K562 (cell line): ENCODE measurements at regions not wholly inside any gene's neighbourhood (a gene's known extent, or its start where the extent isn't known, plus 50 kb on each side); places are given as distances from the start of the nearest gene placed in this dataset.

Experiments used
- ATAC-seq: fragments of 200-7000 bp; cut with Tn5 transposase; 3 replicates; pipeline ENCODE4 v1.9.1; 2020; ENCODE audit warnings: moderate library complexity
- BruUV-seq: library from RNA; stranded (reverse); fragments of 400-500 nt; replicated peaks from 2 replicates; lab custom pipeline; 2021; lab: Mats Ljungman, UMichigan
- CTCF ChIA-PET: fragments of 300-600 bp; formaldehyde crosslinking; extraction: SDS; loops from one replicate; lab custom pipeline; 2021; ENCODE audit warnings: low intra/inter-chr PET ratio; lab: Yijun Ruan, JAX
- POLR2A ChIA-PET: fragments of 300-600, 350-650 bp; sonication (Branson Sonifier 250); formaldehyde crosslinking; extraction: SDS; loops from one replicate; lab custom pipeline; 2021; ENCODE audit warnings: antibody characterized with exemption, inconsistent platforms; lab: Yijun Ruan, JAX
- DNase-seq, 4 experiments: peaks; one replicate each; pipeline versions ENCODE4 v3.0.0 to v3.0.0-alpha.2; 2011 to 2018; ENCODE audit warnings: low spot score in 3 of 4, mixed read lengths in 3 of 4; ENCODE audit errors: extremely low read depth in 1 of 4
- FAIRE-seq: peaks from 2 replicates; lab custom pipeline; 2011; peaks lifted over from hg19 to GRCh38; lab: Jason Lieb, UNC
- H2AFZ ChIP-seq: 2 replicates; pipeline ENCODE4 v1.6.0; 2011; ENCODE audit warnings: low read depth, low read length, control low read depth, inconsistent platforms
- H3K27ac ChIP-seq: fragments of 200-600 bp; 3 replicates; pipeline ENCODE4 v1.8.0; 2011; ENCODE audit warnings: low read depth, mild to moderate bottlenecking, control low read depth, inconsistent platforms, low read length, moderate library complexity, mixed read lengths; ENCODE audit errors: extremely low read depth
- H3K27me3 ChIP-seq, 2 experiments: fragments of 300-600 bp in 1 of 2; 2 replicates in 1 of 2; 3 replicates in 1 of 2; pipeline versions ENCODE4 v1.6.0 to v1.8.0; 2011; ENCODE audit warnings: inconsistent platforms in 2 of 2, low read length in 2 of 2, mild to moderate bottlenecking in 1 of 2, mixed read lengths in 1 of 2, moderate library complexity in 1 of 2; ENCODE audit not compliant: control insufficient read depth in 2 of 2, insufficient read depth in 2 of 2
- H3K36me3 ChIP-seq: fragments of 300-600 bp; 3 replicates; pipeline ENCODE4 v1.8.0; 2011; ENCODE audit warnings: mild to moderate bottlenecking, low read length, inconsistent platforms; ENCODE audit not compliant: control insufficient read depth, insufficient read depth
- H3K4me1 ChIP-seq, 2 experiments: fragments of 200-600 bp in 1 of 2; replicated peaks in 1 of 2; 2 replicates in 1 of 2; 3 replicates in 1 of 2; pipeline versions ENCODE4 v1.5.1 to v1.8.0; 2011; ENCODE audit warnings: inconsistent platforms in 2 of 2, low read length in 2 of 2, mild to moderate bottlenecking in 1 of 2, mixed read lengths in 1 of 2, moderate library complexity in 1 of 2; ENCODE audit not compliant: control insufficient read depth in 2 of 2, insufficient read depth in 2 of 2
- H3K4me2 ChIP-seq: 2 replicates; pipeline ENCODE4 v1.6.1; 2011; ENCODE audit warnings: low read length, control low read depth, inconsistent platforms, mixed read lengths; ENCODE audit not compliant: insufficient read depth
- H3K4me3 ChIP-seq: fragments of 200-600 bp; sonication (generic), shearing (Covaris generic); 2 replicates; pipeline ENCODE4 v1.5.1; 2016; ENCODE audit warnings: control low read depth, inconsistent platforms
- H3K79me2 ChIP-seq: fragments of 200-600 bp; 3 replicates; pipeline ENCODE4 v1.8.0; 2011; ENCODE audit warnings: low read length, inconsistent platforms; ENCODE audit not compliant: control insufficient read depth, insufficient read depth
- H3K9ac ChIP-seq, 2 experiments: 2 replicates each; pipeline versions ENCODE4 v1.6.0 to v1.6.1; 2011; ENCODE audit warnings: low read depth in 2 of 2, low read length in 2 of 2, control low read depth in 1 of 2, inconsistent platforms in 1 of 2, mild to moderate bottlenecking in 1 of 2, mixed read lengths in 1 of 2; ENCODE audit not compliant: insufficient read depth in 1 of 2
- H3K9me1 ChIP-seq: one replicate; pipeline ENCODE4 v1.6.0; 2011; ENCODE audit warnings: inconsistent platforms, mild to moderate bottlenecking, low read length, moderate library complexity; ENCODE audit not compliant: control insufficient read depth, insufficient read depth
- H3K9me3 ChIP-seq: replicated peaks from 2 replicates; pipeline ENCODE4 v1.5.1; 2011; ENCODE audit warnings: low read depth, low read length, inconsistent platforms; ENCODE audit not compliant: control insufficient read depth, insufficient read depth
- H4K20me1 ChIP-seq: replicated peaks from 2 replicates; pipeline ENCODE4 v1.6.1; 2011; ENCODE audit warnings: low read length, inconsistent platforms, mixed read lengths; ENCODE audit not compliant: control insufficient read depth, insufficient read depth
- CHD4 ChIP-seq: fragments of 200-600 bp; sonication (generic); IDR thresholded peaks from 3 replicates; pipeline ENCODE4 v1.6.1; 2012; ENCODE audit warnings: low read depth, mild to moderate bottlenecking, mixed read lengths, low read length, inconsistent platforms; ENCODE audit not compliant: insufficient read depth, insufficient replicate concordance, poor library complexity, severe bottlenecking
- DIDO1 ChIP-seq: fragments of 450-650 bp; IDR thresholded peaks from 2 replicates; pipeline ENCODE4 v1.6.1; 2016; ENCODE audit warnings: low read depth, missing biosample characterization, missing genetic modification characterization
- KDM2B ChIP-seq: fragments of 250-450 bp; sonication (Bioruptor Pico); IDR thresholded peaks from 2 replicates; pipeline ENCODE4 v1.8.0; 2021; ENCODE audit warnings: mild to moderate bottlenecking, moderate library complexity
- MAFK ChIP-seq: IDR thresholded peaks from 2 replicates; pipeline ENCODE4 v1.6.1; 2011; ENCODE audit warnings: low read length, improper control_type of control experiment
- NCOA6 ChIP-seq: fragments of 450-650 bp; IDR thresholded peaks from 2 replicates; pipeline ENCODE4 v1.6.1; 2017; ENCODE audit warnings: mild to moderate bottlenecking
- NFRKB ChIP-seq: fragments of 450-650 bp; IDR thresholded peaks from 2 replicates; pipeline ENCODE4 v1.6.1; 2016; ENCODE audit warnings: low read depth
- NKRF ChIP-seq: fragments of 450-650 bp; IDR thresholded peaks from 2 replicates; pipeline ENCODE4 v1.6.1; 2016; ENCODE audit warnings: borderline replicate concordance
- POLR3G ChIP-seq: IDR thresholded peaks from 2 replicates; pipeline ENCODE4 v1.6.1; 2011; ENCODE audit not compliant: insufficient read length, insufficient replicate concordance; ENCODE audit errors: extremely low read depth
- PRDM10 ChIP-seq: fragments of 450-650 bp; IDR thresholded peaks from 2 replicates; pipeline ENCODE4 v1.6.1; 2018; ENCODE audit not compliant: partially characterized antibody
- PTRF ChIP-seq: fragments of 450-650 bp; IDR thresholded peaks from 2 replicates; pipeline ENCODE4 v1.6.1; 2016; ENCODE audit warnings: mild to moderate bottlenecking, missing genetic modification characterization, missing compliant biosample characterization
- SRSF1 ChIP-seq: fragments of 200-400 bp; formaldehyde crosslinking; IDR thresholded peaks from 2 replicates; pipeline ENCODE4 v1.6.1; 2017; ENCODE audit warnings: mild to moderate bottlenecking, low read depth, low read length, moderate library complexity
- TCF7 ChIP-seq: sonication (generic); IDR thresholded peaks from 2 replicates; pipeline ENCODE4 v1.6.1; 2016; ENCODE audit warnings: antibody characterized with exemption, borderline replicate concordance
- YY1 ChIP-seq, 3 experiments: IDR thresholded peaks; 2 replicates each; pipeline ENCODE4 v1.6.1; 2011; ENCODE audit warnings: low read length in 2 of 3, mild to moderate bottlenecking in 2 of 3, moderate library complexity in 2 of 3, borderline replicate concordance in 1 of 3, control low read depth in 1 of 3, low read depth in 1 of 3; ENCODE audit not compliant: insufficient read depth in 3 of 3, insufficient replicate concordance in 2 of 3, control insufficient read depth in 1 of 3, insufficient read length in 1 of 3; ENCODE audit errors: extremely low read depth in 1 of 3
- ZFP1 ChIP-seq: fragments of 450-650 bp; formaldehyde crosslinking; IDR thresholded peaks from 2 replicates; pipeline ENCODE4 v1.4.0; 2020; ENCODE audit warnings: mild to moderate bottlenecking, mixed read lengths
- ZNF3 ChIP-seq: fragments of 250-450 bp; sonication (Bioruptor Pico); IDR thresholded peaks from 2 replicates; pipeline ENCODE4 v1.5.0; 2021; ENCODE audit warnings: mild to moderate bottlenecking, moderate library complexity
- ZNF512 ChIP-seq: IDR thresholded peaks from 2 replicates; pipeline ENCODE4 v1.6.1; 2016; ENCODE audit warnings: missing genetic modification characterization, missing compliant biosample characterization
- WGBS: fragments of 100-300 bp; shearing (Covaris generic); methylation state at CpG from one replicate; pipeline ENCODE4 v1.1.6; 2016; ENCODE audit warnings: low coverage, mixed read lengths; ENCODE audit not compliant: insufficient coverage; ENCODE audit errors: missing lambda C conversion rate; 5-methylcytosine and 5-hydroxymethylcytosine counted together
- in situ Hi-C: fragments of 300-500 bp; cut with MboI; formaldehyde crosslinking; loops from 4 replicates; pipeline ENCODE4 v1.15.0; 2018; ENCODE audit warnings: inconsistent platforms, mixed read lengths
- intact Hi-C: fragments of 100-400 bp; cut with micrococcal nuclease; formaldehyde crosslinking; loops from 2 replicates; pipeline ENCODE4 v1.14.2; 2022

GRCh38 chr4:182169572-182169971 is 73.6 kb upstream of the TENM3 start:
- Histone ChIP-seq H3K4me2 (no peak overlapping the region), H3K9me3 (no peaks in the 10 kb centered on the region), H3K9ac (no peak overlapping the region), H3K27me3 (no peaks in the 10 kb centered on the region), H4K20me1 (no peaks in the 10 kb centered on the region), H2AFZ (no peak overlapping the region), H3K36me3 (no peaks in the 10 kb centered on the region), H3K4me3 (no peak overlapping the region), H3K4me1 (no peaks in the 10 kb centered on the region), H3K27ac (no peak overlapping the region), H3K79me2 (no peaks in the 10 kb centered on the region), H3K9me1 (no peaks in the 10 kb centered on the region)
- ATAC-seq, result no peak
- in situ Hi-C loops (no loop called here), intact Hi-C loops (no loop called here)
- no peak for DNase-seq
- 1% methylated on average over 5 of the region's 5 CpGs for WGBS
- POLR2A ChIA-PET, result no interaction called here
- CTCF ChIA-PET, result no interaction called here
- BruUV-seq, result no TSS peak
- FAIRE-seq, result no peak
- TF ChIP-seq NFRKB, result no peak
- TF ChIP-seq PTRF (tag), result no peak
- no peak for TF ChIP-seq SRSF1
- no peak for TF ChIP-seq POLR3G
- TF ChIP-seq ZNF3 (CRISPR knock-in tag), result no peak
- TF ChIP-seq CHD4, result no peak
- TF ChIP-seq PRDM10, result no peak
- no peak for TF ChIP-seq YY1 (IDR thresholded peaks at IDR 0.05; ENCODE audit: borderline replicate concordance in 1 of 3, control insufficient read depth in 1 of 3, extremely low read depth in 1 of 3, insufficient read depth in 3 of 3, insufficient read length in 1 of 3, insufficient replicate concordance in 2 of 3, low read depth in 1 of 3, low read length in 2 of 3)
- TF ChIP-seq DIDO1, result no peak
- TF ChIP-seq TCF7, result no peak
- TF ChIP-seq NKRF, result no peak
- no peak for TF ChIP-seq KDM2B (CRISPR knock-in tag)
- no peak for TF ChIP-seq NCOA6
- TF ChIP-seq ZFP1, result no peak
- TF ChIP-seq MAFK, result no peak
- no peak for TF ChIP-seq ZNF512 (tag)
